ENCODE measurements at regions not wholly inside any gene's neighbourhood (a gene's known extent, or its start where the extent isn't known, plus 50 kb on each side); places are given as distances from the start of the nearest gene placed in this dataset.

DNA sequence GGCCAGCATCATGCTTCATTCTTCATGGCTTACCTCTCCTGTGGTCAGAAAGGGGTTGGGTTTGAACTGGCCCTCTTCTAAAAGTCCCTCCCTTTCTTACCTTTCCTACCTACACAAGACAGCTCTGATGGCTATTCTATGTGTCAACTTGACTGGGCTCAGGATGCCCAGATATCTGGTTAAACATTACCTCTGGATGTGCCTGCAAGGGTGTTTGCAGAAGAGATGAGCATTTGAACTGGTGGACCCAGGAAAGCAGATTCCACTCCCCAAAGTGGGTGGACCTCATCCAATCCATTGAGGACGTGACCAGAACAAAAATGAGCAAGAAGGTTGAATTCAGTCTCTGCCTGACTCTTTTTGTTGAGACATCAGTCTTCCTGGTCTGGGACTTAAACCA, 79.0 kb upstream of the TCF7L2 start:
- DNase-seq (ENCODE audit: low spot score) = no peak

DNA sequence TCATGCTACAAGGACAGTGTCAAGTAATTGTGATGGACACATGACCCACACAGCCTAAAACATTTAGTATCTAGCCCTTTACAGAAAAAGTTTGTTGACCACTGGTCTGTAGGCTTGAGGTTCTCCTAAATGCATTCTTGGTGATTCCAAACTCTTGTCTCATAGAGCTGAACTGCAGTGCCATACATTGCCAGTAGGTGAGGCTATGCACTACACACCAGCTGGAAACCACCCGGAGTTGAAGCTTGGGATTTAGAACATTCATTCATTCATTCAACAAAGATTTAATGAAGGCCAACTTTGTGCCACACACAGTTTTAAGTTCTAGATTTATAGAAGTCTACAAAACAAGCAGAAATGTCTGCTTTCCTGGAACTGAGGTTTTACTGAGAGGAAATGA, 77.3 kb upstream of the TCF7L2 start:
- DNase-seq (ENCODE audit: low spot score) = no peak

GRCh38 chr10:112873541-112873940, 76.5 kb upstream of the TCF7L2 start:
- DNase-seq (ENCODE audit: low spot score) = no peak

GRCh38 chr10:112874982-112875381, 75.1 kb upstream of the TCF7L2 start:
- DNase-seq (ENCODE audit: low spot score) = no peak

- DNase-seq (ENCODE audit: low spot score) = peak; percentile 59
Observed at GRCh38 chr10:112875476-112876267, 74.4 kb upstream of the TCF7L2 start.

- DNase-seq (ENCODE audit: low spot score) = no peak
Observed at GRCh38 chr10:112880633-112881530, 69.2 kb upstream of the TCF7L2 start.

GRCh38 chr10:112883360-112884178, 66.5 kb upstream of the TCF7L2 start:
- no peak for DNase-seq (ENCODE audit: low spot score)

DNA sequence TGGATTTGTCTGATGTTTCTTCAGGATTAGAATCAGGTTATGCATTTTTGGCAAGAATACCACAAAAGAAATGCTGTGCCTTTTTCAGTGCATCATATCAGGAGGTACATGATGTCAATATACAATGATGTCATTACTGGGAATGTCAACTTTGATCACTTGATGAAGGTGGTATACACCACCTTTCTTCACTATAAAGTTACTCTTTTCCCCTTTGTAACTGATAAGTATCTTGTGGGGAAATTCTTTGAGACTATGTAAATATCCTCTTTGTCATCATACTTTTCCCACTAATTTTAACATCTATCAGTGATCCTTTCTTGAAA, 65.9 kb upstream of the TCF7L2 start:
- DNase-seq (ENCODE audit: low spot score) = no peak

- DNase-seq (ENCODE audit: low spot score) = no peak
Observed at GRCh38 chr10:112886463-112886862, 63.6 kb upstream of the TCF7L2 start.

DNA sequence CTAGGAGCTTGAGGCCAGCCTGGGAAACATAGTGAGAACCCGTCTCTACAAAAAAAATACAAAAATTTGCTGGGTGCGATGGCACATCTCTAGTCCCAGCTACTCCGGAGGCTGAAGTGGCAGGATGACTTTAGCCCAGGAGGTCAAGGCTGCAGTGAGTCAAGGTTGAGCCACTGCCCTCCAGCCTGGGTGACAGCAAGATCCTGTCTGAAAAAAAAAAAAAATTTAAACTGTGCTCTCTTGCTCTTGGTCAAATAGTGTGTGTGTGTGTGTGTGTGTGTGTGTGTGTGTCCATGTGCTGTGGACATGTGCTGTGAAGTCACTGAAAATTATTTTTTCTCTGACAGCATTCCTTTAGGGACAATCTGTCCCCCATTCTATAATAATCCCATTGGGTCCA, 62.1 kb upstream of the TCF7L2 start:
- no peak for DNase-seq (ENCODE audit: low spot score)

- no peak for DNase-seq (ENCODE audit: low spot score)
Observed at GRCh38 chr10:112895292-112895691, 54.8 kb upstream of the TCF7L2 start.

- DNase-seq (ENCODE audit: low spot score) = no peak
Observed at GRCh38 chr10:112896273-112896672, 53.8 kb upstream of the TCF7L2 start.

- DNase-seq (ENCODE audit: low spot score) = no peak
Observed at GRCh38 chr10:112896722-112897121, 53.3 kb upstream of the TCF7L2 start.

GRCh38 chr10:112898540-112899390, 51.3 kb upstream of the TCF7L2 start:
- peak; percentile 82 for DNase-seq (ENCODE audit: low spot score)

DNA sequence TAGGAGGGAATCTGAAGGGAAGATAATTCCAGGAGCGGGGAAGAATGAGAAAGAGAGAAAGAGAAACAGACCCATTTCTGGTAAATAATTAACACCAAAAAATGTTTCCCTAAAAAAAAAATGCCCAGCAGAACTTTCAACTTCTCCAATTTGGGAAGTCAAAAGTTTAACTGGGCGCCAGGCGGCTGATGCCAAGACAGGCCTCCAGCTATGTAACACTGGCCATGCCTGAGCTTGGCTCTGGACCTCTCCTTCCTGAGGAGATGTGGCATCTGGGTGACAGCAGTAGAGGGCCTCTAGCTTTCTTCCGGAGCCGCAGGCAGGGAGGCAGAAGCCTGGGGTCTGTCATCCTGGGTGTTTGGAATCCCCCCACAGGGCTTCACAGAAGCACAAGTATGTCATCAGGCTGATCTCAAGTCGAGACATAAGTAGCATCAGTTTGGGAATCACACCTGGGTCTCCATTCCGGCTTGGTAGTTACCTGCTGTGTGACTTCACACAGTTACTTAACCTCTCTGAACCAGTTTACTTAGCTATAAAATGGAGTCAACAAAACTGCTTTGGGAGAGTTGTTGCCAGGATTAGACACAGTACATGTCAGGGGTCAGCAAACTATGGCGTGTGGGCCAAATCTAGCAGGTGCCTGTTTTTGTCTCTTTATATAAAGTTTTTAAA, 50.5 kb upstream of the TCF7L2 start:
- DNase-seq (ENCODE audit: low spot score) = no peak
